WTC11 (cell line): ENCODE measurements at regions not wholly inside any gene's neighbourhood (a gene's known extent, or its start where the extent isn't known, plus 50 kb on each side); places are given as distances from the start of the nearest gene placed in this dataset.

ENCODE experiments used
- ATAC-seq: fragments of 200-7000 bp; cut with Tn5 transposase; 2 replicates; pipeline ENCODE4 v1.10.0; 2021; ENCODE audit warnings: mild to moderate bottlenecking, moderate library complexity
- CTCF ChIA-PET: fragments of 300-600 bp; sonication (Branson Sonifier 250); formaldehyde crosslinking; loops from one replicate; lab custom pipeline; 2021; ENCODE audit warnings: antibody characterized with exemption; lab: Charles Lee
- POLR2A ChIA-PET: fragments of 350-600 bp; sonication (Branson Sonifier 250); formaldehyde crosslinking; loops from one replicate; lab custom pipeline; 2021; ENCODE audit warnings: antibody characterized with exemption; lab: Charles Lee
- DNase-seq: peaks from one replicate; pipeline ENCODE4 v3.0.0; 2021; ENCODE audit warnings: low spot score
- H3K27ac Mint-ChIP-seq: 2 replicates; pipeline ENCODE4 v1.8.0; 2021; ENCODE audit warnings: mixed read lengths
- H3K27me3 Mint-ChIP-seq: 2 replicates; pipeline ENCODE4 v1.8.0; 2021; ENCODE audit warnings: low read depth, mild to moderate bottlenecking, moderate library complexity, mixed read lengths
- H3K36me3 Mint-ChIP-seq: 2 replicates; pipeline ENCODE4 v1.8.0; 2021; ENCODE audit warnings: mixed read lengths
- H3K4me1 Mint-ChIP-seq: 2 replicates; pipeline ENCODE4 v1.8.0; 2022; ENCODE audit warnings: mixed read lengths
- H3K4me3 Mint-ChIP-seq: 2 replicates; pipeline ENCODE4 v1.8.0; 2021; ENCODE audit warnings: mild to moderate bottlenecking, moderate library complexity, mixed read lengths
- H3K9me3 Mint-ChIP-seq: 2 replicates; pipeline ENCODE4 v1.8.0; 2021; ENCODE audit warnings: mixed read lengths
- ATF1 ChIP-seq: sonication (generic); formaldehyde crosslinking; IDR thresholded peaks from 2 replicates; pipeline ENCODE4 v1.8.1; 2023; ENCODE audit warnings: mild to moderate bottlenecking, moderate library complexity, missing genetic modification reagents
- ATF2 ChIP-seq: sonication (generic); formaldehyde crosslinking; IDR thresholded peaks from 2 replicates; pipeline ENCODE4 v1.8.1; 2022; ENCODE audit warnings: low read depth, missing genetic modification reagents, borderline replicate concordance
- CREM ChIP-seq: sonication (generic); formaldehyde crosslinking; IDR thresholded peaks from 2 replicates; pipeline ENCODE4 v1.8.1; 2022; ENCODE audit warnings: mild to moderate bottlenecking, missing genetic modification reagents, moderate library complexity
- ETV6 ChIP-seq: sonication (generic); formaldehyde crosslinking; IDR thresholded peaks from 2 replicates; pipeline ENCODE4 v1.8.1; 2022; ENCODE audit warnings: mild to moderate bottlenecking, missing genetic modification reagents
- HMGXB4 ChIP-seq: sonication (generic); formaldehyde crosslinking; IDR thresholded peaks from 2 replicates; pipeline ENCODE4 v1.8.1; 2023; ENCODE audit warnings: mild to moderate bottlenecking, moderate library complexity, missing genetic modification reagents
- JAZF1 ChIP-seq: fragments of 250-450 bp; sonication (Bioruptor Pico); IDR thresholded peaks from 2 replicates; pipeline ENCODE4 v1.9.0; 2021; ENCODE audit warnings: moderate library complexity, mild to moderate bottlenecking, inconsistent platforms
- KAT7 ChIP-seq: sonication (generic); formaldehyde crosslinking; IDR thresholded peaks from 2 replicates; pipeline ENCODE4 v1.8.1; 2023; ENCODE audit warnings: missing genetic modification reagents, mild to moderate bottlenecking, borderline replicate concordance
- NFYB ChIP-seq: sonication (generic); formaldehyde crosslinking; conservative IDR thresholded peaks from 2 replicates; pipeline ENCODE4 v1.8.0; 2022; ENCODE audit warnings: low read depth, missing genetic modification reagents
- RELA ChIP-seq: sonication (generic); formaldehyde crosslinking; IDR thresholded peaks from 2 replicates; pipeline ENCODE4 v1.8.1; 2022; ENCODE audit warnings: missing genetic modification reagents, mild to moderate bottlenecking, borderline replicate concordance
- RORB ChIP-seq: fragments of 250-450 bp; sonication (Bioruptor Pico); IDR thresholded peaks from 2 replicates; pipeline ENCODE4 v1.9.0; 2021; ENCODE audit warnings: mild to moderate bottlenecking
- TP53 ChIP-seq: sonication (generic); formaldehyde crosslinking; IDR thresholded peaks from 2 replicates; pipeline ENCODE4 v1.8.1; 2023; ENCODE audit warnings: mild to moderate bottlenecking, missing genetic modification reagents
- ZNF263 ChIP-seq: sonication (generic); formaldehyde crosslinking; IDR thresholded peaks from 2 replicates; pipeline ENCODE4 v1.8.1; 2022; ENCODE audit warnings: low read depth, mild to moderate bottlenecking, moderate library complexity, missing genetic modification reagents
- ZNF317 ChIP-seq: sonication (generic); formaldehyde crosslinking; IDR thresholded peaks from 2 replicates; pipeline ENCODE4 v1.8.1; 2023; ENCODE audit warnings: low read depth, mild to moderate bottlenecking, moderate library complexity, missing genetic modification reagents, borderline replicate concordance
- ZNF423 ChIP-seq: fragments of 250-450 bp; sonication (Bioruptor Pico); IDR thresholded peaks from 2 replicates; pipeline ENCODE4 v2.1.2; 2022; ENCODE audit warnings: mild to moderate bottlenecking, moderate library complexity
- ZSCAN18 ChIP-seq: fragments of 250-450 bp; sonication (Bioruptor Pico); IDR thresholded peaks from 2 replicates; pipeline ENCODE4 v2.1.2; 2022; ENCODE audit warnings: mild to moderate bottlenecking, moderate library complexity
- TF ChIP-seq, protein P1 (sequence below): sonication (generic); formaldehyde crosslinking; IDR thresholded peaks from 2 replicates; pipeline ENCODE4 v1.8.1; 2022; ENCODE audit warnings: mild to moderate bottlenecking, missing genetic modification reagents, moderate library complexity, borderline replicate concordance
- TF ChIP-seq, protein P2 (sequence below): fragments of 250-450 bp; sonication (Bioruptor Pico); IDR thresholded peaks from 2 replicates; pipeline ENCODE4 v1.9.0; 2021; ENCODE audit warnings: mild to moderate bottlenecking
- TF ChIP-seq, protein P3 (sequence below): sonication (generic); formaldehyde crosslinking; IDR thresholded peaks from 2 replicates; pipeline ENCODE4 v1.8.1; 2023; ENCODE audit warnings: mild to moderate bottlenecking, missing genetic modification reagents
- TF ChIP-seq, protein P4 (sequence below): sonication (generic); formaldehyde crosslinking; IDR thresholded peaks from 2 replicates; pipeline ENCODE4 v1.8.1; 2023; ENCODE audit warnings: mild to moderate bottlenecking, missing genetic modification reagents, moderate library complexity

DNA sequence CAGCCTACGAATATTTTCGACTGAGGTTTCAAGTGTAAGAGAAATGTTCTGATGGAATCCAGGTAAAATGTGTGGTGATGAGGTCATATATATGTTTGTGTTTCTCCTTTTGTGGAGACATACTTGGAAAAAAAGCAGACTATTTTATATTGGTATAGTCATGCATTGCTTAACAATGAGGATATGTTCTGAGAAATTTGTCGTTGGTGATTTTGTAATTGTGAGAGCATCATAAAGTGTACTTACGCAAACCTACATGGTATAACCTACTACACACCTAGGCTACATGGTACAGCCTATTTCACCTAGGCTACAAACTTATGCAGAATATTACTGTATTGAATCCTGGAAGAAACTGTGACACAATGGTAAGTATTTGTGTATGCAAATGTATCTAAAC lies 1849.9 kb upstream of the CELF4 start:
- H3K36me3 Mint-ChIP-seq: no peaks in the 10 kb centered on the region
- DNase-seq (no peak), ATAC-seq (no peak)
- no peaks in the 10 kb centered on the region for H3K27me3 Mint-ChIP-seq
- no peak for TF ChIP-seq ATF1
- no peak for TF ChIP-seq TP53
- no peak for TF ChIP-seq ZSCAN18 (CRISPR knock-in tag)
- TF ChIP-seq, protein P1, sequence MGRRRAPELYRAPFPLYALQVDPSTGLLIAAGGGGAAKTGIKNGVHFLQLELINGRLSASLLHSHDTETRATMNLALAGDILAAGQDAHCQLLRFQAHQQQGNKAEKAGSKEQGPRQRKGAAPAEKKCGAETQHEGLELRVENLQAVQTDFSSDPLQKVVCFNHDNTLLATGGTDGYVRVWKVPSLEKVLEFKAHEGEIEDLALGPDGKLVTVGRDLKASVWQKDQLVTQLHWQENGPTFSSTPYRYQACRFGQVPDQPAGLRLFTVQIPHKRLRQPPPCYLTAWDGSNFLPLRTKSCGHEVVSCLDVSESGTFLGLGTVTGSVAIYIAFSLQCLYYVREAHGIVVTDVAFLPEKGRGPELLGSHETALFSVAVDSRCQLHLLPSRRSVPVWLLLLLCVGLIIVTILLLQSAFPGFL (CRISPR knock-in tag): no peak
- TF ChIP-seq ZNF317 (CRISPR knock-in tag): no peak
- no peak for TF ChIP-seq JAZF1 (CRISPR knock-in tag)
- TF ChIP-seq HMGXB4 (CRISPR knock-in tag): no peak
- TF ChIP-seq, protein P2, sequence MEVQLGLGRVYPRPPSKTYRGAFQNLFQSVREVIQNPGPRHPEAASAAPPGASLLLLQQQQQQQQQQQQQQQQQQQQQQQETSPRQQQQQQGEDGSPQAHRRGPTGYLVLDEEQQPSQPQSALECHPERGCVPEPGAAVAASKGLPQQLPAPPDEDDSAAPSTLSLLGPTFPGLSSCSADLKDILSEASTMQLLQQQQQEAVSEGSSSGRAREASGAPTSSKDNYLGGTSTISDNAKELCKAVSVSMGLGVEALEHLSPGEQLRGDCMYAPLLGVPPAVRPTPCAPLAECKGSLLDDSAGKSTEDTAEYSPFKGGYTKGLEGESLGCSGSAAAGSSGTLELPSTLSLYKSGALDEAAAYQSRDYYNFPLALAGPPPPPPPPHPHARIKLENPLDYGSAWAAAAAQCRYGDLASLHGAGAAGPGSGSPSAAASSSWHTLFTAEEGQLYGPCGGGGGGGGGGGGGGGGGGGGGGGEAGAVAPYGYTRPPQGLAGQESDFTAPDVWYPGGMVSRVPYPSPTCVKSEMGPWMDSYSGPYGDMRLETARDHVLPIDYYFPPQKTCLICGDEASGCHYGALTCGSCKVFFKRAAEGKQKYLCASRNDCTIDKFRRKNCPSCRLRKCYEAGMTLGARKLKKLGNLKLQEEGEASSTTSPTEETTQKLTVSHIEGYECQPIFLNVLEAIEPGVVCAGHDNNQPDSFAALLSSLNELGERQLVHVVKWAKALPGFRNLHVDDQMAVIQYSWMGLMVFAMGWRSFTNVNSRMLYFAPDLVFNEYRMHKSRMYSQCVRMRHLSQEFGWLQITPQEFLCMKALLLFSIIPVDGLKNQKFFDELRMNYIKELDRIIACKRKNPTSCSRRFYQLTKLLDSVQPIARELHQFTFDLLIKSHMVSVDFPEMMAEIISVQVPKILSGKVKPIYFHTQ: no peak
- TF ChIP-seq RELA: no peak
- TF ChIP-seq, protein P3, sequence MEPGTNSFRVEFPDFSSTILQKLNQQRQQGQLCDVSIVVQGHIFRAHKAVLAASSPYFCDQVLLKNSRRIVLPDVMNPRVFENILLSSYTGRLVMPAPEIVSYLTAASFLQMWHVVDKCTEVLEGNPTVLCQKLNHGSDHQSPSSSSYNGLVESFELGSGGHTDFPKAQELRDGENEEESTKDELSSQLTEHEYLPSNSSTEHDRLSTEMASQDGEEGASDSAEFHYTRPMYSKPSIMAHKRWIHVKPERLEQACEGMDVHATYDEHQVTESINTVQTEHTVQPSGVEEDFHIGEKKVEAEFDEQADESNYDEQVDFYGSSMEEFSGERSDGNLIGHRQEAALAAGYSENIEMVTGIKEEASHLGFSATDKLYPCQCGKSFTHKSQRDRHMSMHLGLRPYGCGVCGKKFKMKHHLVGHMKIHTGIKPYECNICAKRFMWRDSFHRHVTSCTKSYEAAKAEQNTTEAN (CRISPR knock-in tag): no peak
- no peak for TF ChIP-seq RORB (CRISPR knock-in tag)
- TF ChIP-seq, protein P4, sequence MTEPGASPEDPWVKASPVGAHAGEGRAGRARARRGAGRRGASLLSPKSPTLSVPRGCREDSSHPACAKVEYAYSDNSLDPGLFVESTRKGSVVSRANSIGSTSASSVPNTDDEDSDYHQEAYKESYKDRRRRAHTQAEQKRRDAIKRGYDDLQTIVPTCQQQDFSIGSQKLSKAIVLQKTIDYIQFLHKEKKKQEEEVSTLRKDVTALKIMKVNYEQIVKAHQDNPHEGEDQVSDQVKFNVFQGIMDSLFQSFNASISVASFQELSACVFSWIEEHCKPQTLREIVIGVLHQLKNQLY: no peak
- no peak for TF ChIP-seq NFYB
- TF ChIP-seq CREM (CRISPR knock-in tag): no peak
- no peak for TF ChIP-seq ETV6 (CRISPR knock-in tag)
- no peak overlapping the region for H3K27ac Mint-ChIP-seq
- CTCF ChIA-PET: interaction anchor here (1.1 kb wide), 1 partner anchor 36 kb away, joined by 3 read pairs; no protein-coding TSS in a partner anchor
- no peaks in the 10 kb centered on the region for H3K9me3 Mint-ChIP-seq
- no peak overlapping the region for H3K4me3 Mint-ChIP-seq
- no peaks in the 10 kb centered on the region for H3K4me1 Mint-ChIP-seq
- POLR2A ChIA-PET: no interaction called here

- DNase-seq (no peak), ATAC-seq (no peak)
- Mint-ChIP-seq H3K27me3 (no peaks in the 10 kb centered on the region), H3K36me3 (no peaks in the 10 kb centered on the region), H3K4me1 (peaks cover 3% of the 10 kb centered on the region; the same call in 1 of the 2 replicates), H3K4me3 (no peak overlapping the region), H3K9me3 (no peaks in the 10 kb centered on the region), H3K27ac (no peak overlapping the region)
- ChIA-PET POLR2A (no interaction called here), CTCF (interaction anchor here (1.1 kb wide), 1 partner anchor 38 kb away, joined by 3 read pairs; no protein-coding TSS in a partner anchor)
- TF ChIP-seq HMGXB4 (CRISPR knock-in tag) (no peak), ZNF263 (no peak), ZNF423 (no peak), KAT7 (CRISPR knock-in tag) (no peak), ATF2 (CRISPR knock-in tag) (no peak)
These were observed 1848.6 kb upstream of the CELF4 start for GRCh38 chr18:39414009-39414700.
